ENCODE measurements at regions not wholly inside any gene's neighbourhood (a gene's known extent, or its start where the extent isn't known, plus 50 kb on each side); places are given as distances from the start of the nearest gene placed in this dataset.

DNA sequence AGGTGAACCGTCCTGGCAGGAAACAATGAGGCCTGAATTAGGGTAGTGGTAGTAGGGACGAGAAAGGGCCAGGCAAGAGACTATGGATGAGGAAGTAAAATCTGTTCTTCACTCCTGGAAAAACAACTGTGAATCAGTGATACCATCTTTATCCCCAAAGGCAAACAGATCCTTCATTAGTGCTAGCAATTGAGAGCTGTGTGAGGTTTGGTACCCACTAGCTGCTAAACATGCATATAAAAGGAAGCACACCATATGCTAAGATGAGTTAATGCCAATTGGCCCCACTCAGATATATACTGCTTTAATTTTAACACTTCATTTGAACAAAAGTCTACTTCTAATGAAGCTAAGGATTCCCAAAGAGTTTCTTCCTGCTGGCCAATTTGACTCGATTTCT is 244.8 kb upstream of the NR4A3 start:
- no peak for TF ChIP-seq CTCF (IDR thresholded peaks at IDR 0.05)
- no peak overlapping the region for H3K4me3 ChIP-seq
- no peak for DNase-seq (ENCODE audit: extremely low spot score in 2 of 2)
- no peak overlapping the region for H3K27ac ChIP-seq
- H3K27me3 ChIP-seq, result no peaks in the 10 kb centered on the region
- intact Hi-C loops (cut with DNase I), result no loop called here
- no peaks in the 10 kb centered on the region for H3K4me1 ChIP-seq
- H3K36me3 ChIP-seq, result no peaks in the 10 kb centered on the region
- no peaks in the 10 kb centered on the region for H3K9me3 ChIP-seq

- intact Hi-C loops (cut with DNase I), result no loop called here
- no peak for DNase-seq (ENCODE audit: extremely low spot score in 2 of 2)
- TF ChIP-seq POLR2AphosphoS5 (IDR thresholded peaks at IDR 0.05; ENCODE audit: insufficient read depth in 1 of 2, low read depth in 1 of 2) (no peak), POLR2A (IDR thresholded peaks at IDR 0.05) (no peak)
- Histone ChIP-seq H3K9me3 (no peaks in the 10 kb centered on the region), H3K4me3 (no peak overlapping the region), H3K4me1 (no peaks in the 10 kb centered on the region), H3K27me3 (no peaks in the 10 kb centered on the region), H3K36me3 (no peaks in the 10 kb centered on the region), H3K27ac (no peak overlapping the region)
These were observed 244.3 kb upstream of the NR4A3 start for GRCh38 chr9:99577351-99577750.

DNA sequence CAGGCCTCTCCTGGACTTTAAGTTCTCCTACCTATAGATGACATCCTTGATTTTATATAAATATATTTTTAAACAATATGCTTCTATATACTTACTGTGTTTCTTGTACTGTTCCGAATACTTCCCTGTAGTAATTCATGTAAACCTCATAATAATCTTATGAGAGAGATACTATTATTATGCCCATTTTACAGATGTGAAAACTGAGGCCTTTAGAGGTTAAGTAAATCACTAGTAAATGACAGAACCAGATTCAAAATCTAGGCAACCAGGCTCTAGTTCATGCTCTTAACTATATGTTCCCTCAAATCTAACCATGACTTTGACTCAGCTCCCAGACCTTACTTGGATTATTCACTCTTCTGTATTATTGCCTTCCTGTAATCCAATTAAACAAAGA is 243.0 kb upstream of the NR4A3 start:
- intact Hi-C loops (cut with DNase I), result no loop called here
- Histone ChIP-seq H3K27me3 (no peaks in the 10 kb centered on the region), H3K9me3 (no peaks in the 10 kb centered on the region), H3K36me3 (no peaks in the 10 kb centered on the region), H3K4me1 (no peaks in the 10 kb centered on the region), H3K27ac (no peak overlapping the region), H3K4me3 (no peak overlapping the region)
- DNase-seq (ENCODE audit: extremely low spot score in 2 of 2), result no peak
- TF ChIP-seq POLR2A (IDR thresholded peaks at IDR 0.05) (no peak), CTCF (IDR thresholded peaks at IDR 0.05) (no peak), POLR2AphosphoS5 (IDR thresholded peaks at IDR 0.05; ENCODE audit: insufficient read depth in 1 of 2, low read depth in 1 of 2) (no peak)

DNA sequence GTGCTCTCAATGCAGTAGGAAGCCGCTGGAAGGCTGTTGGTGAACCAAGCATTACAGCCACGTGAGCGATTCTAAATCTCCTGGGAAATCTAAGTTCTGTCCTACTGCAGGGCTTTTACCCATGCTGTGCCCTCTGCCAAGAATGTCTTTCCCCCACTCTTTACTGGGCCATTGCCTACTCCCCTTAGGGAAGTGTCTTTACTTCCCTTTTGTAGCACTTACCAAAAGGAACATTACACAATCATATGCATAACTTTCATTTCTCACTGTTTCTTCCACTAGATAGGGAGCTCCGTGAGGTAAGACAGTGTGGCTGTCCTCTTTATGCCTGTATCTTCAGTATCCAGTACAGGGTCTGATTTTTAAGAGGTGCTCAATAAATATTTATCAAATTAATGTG is 241.7 kb upstream of the NR4A3 start:
- Histone ChIP-seq H3K4me1 (no peaks in the 10 kb centered on the region), H3K4me3 (no peak overlapping the region), H3K27me3 (no peaks in the 10 kb centered on the region), H3K9me3 (no peaks in the 10 kb centered on the region), H3K36me3 (no peaks in the 10 kb centered on the region), H3K27ac (no peak overlapping the region)
- intact Hi-C loops (cut with DNase I), result loop anchor here (5.0 kb wide), 1 partner anchor 868 kb away; no protein-coding TSS in a partner anchor
- TF ChIP-seq POLR2AphosphoS5 (IDR thresholded peaks at IDR 0.05; ENCODE audit: insufficient read depth in 1 of 2, low read depth in 1 of 2), result no peak
- no peak for DNase-seq (ENCODE audit: extremely low spot score in 2 of 2)

- Histone ChIP-seq H3K27me3 (no peaks in the 10 kb centered on the region), H3K36me3 (no peaks in the 10 kb centered on the region), H3K4me1 (no peaks in the 10 kb centered on the region), H3K27ac (no peak overlapping the region), H3K9me3 (no peaks in the 10 kb centered on the region), H3K4me3 (no peak overlapping the region)
- DNase-seq (ENCODE audit: extremely low spot score in 2 of 2), result no peak
- TF ChIP-seq POLR2AphosphoS5 (IDR thresholded peaks at IDR 0.05; ENCODE audit: insufficient read depth in 1 of 2, low read depth in 1 of 2), result no peak
- TF ChIP-seq POLR2A (IDR thresholded peaks at IDR 0.05), result no peak
- no peak for TF ChIP-seq CTCF (IDR thresholded peaks at IDR 0.05)
- intact Hi-C loops (cut with DNase I), result loop anchor here (5.0 kb wide), 1 partner anchor 871 kb away; no protein-coding TSS in a partner anchor
These were observed 238.9 kb upstream of the NR4A3 start for GRCh38 chr9:99582814-99583213.

GRCh38 chr9:99588299-99588698 is 233.4 kb upstream of the NR4A3 start:
- no peaks in the 10 kb centered on the region for H3K9me3 ChIP-seq
- H3K27me3 ChIP-seq, result no peaks in the 10 kb centered on the region
- H3K4me3 ChIP-seq, result no peak overlapping the region
- no peak overlapping the region for H3K27ac ChIP-seq
- H3K4me1 ChIP-seq, result no peaks in the 10 kb centered on the region
- no peak for DNase-seq (ENCODE audit: extremely low spot score in 2 of 2)
- TF ChIP-seq POLR2AphosphoS5 (IDR thresholded peaks at IDR 0.05; ENCODE audit: insufficient read depth in 1 of 2, low read depth in 1 of 2), result no peak
- TF ChIP-seq CTCF (IDR thresholded peaks at IDR 0.05), result no peak
- intact Hi-C loops (cut with DNase I), result no loop called here
- no peaks in the 10 kb centered on the region for H3K36me3 ChIP-seq

Data from vagina (tissue), 2 donors.